IMR-90 (cell line): ENCODE measurements at regions not wholly inside any gene's neighbourhood (a gene's known extent, or its start where the extent isn't known, plus 50 kb on each side); places are given as distances from the start of the nearest gene placed in this dataset.

ENCODE experiments used
- ATAC-seq: fragments of 200-7000 bp; cut with Tn5 transposase; 2 replicates; pipeline ENCODE4 v1.9.1; 2020; ENCODE audit warnings: low read depth, mild to moderate bottlenecking, moderate library complexity
- BruUV-seq: library from RNA; stranded (reverse); fragments of 400-500 nt; replicated peaks from 2 replicates; lab custom pipeline; 2021; lab: Mats Ljungman, UMichigan
- CTCF ChIA-PET: fragments of 300-600 bp; formaldehyde crosslinking; extraction: SDS; loops from one replicate; lab custom pipeline; 2021; ENCODE audit warnings: antibody characterized with exemption; lab: Yijun Ruan, JAX
- POLR2A ChIA-PET: fragments of 300-600 bp; sonication (Branson Sonifier 250); formaldehyde crosslinking; loops from one replicate; lab custom pipeline; 2022; ENCODE audit warnings: antibody characterized with exemption; ENCODE audit not compliant: unreplicated experiment; lab: Charles Lee
- DNase-seq: peaks from one replicate; pipeline ENCODE4 v3.0.0; 2013
- H2AFZ ChIP-seq: replicated peaks from 2 replicates; pipeline ENCODE3; 2013; ENCODE audit warnings: low read length, mild to moderate bottlenecking; ENCODE audit not compliant: poor library complexity
- H2AK5ac ChIP-seq: 2 replicates; pipeline ENCODE4 v1.6.1; 2013; ENCODE audit warnings: low read depth, low read length, inconsistent platforms
- H2AK9ac ChIP-seq: replicated peaks from 2 replicates; pipeline ENCODE3; 2013; ENCODE audit warnings: mild to moderate bottlenecking, low read depth, low read length, moderate library complexity; ENCODE audit not compliant: poor library complexity
- H2BK120ac ChIP-seq: 2 replicates; pipeline ENCODE4 v1.6.1; 2013; ENCODE audit warnings: low read depth, low read length, inconsistent platforms
- H2BK15ac ChIP-seq: 3 replicates; pipeline ENCODE4 v1.6.1; 2013; ENCODE audit warnings: low read depth, low read length, inconsistent platforms
- H2BK20ac ChIP-seq: 2 replicates; pipeline ENCODE4 v1.6.1; 2013; ENCODE audit warnings: low read depth, mild to moderate bottlenecking, inconsistent platforms, low read length, moderate library complexity
- H2BK5ac ChIP-seq: 2 replicates; pipeline ENCODE4 v1.6.1; 2013; ENCODE audit warnings: mild to moderate bottlenecking, low read depth, low read length, inconsistent platforms; ENCODE audit not compliant: poor library complexity, severe bottlenecking
- H3K14ac ChIP-seq: replicated peaks from 2 replicates; pipeline ENCODE4 v1.6.1; 2013; ENCODE audit warnings: low read depth, low read length, inconsistent platforms
- H3K18ac ChIP-seq: 2 replicates; pipeline ENCODE4 v1.6.1; 2013; ENCODE audit warnings: low read depth, low read length, control low read depth
- H3K23ac ChIP-seq: 2 replicates; pipeline ENCODE4 v1.6.1; 2013; ENCODE audit warnings: low read depth, low read length, inconsistent platforms
- H3K27ac ChIP-seq: 2 replicates; pipeline ENCODE4 v1.5.1; 2013; ENCODE audit warnings: mild to moderate bottlenecking, control low read depth, low read length; ENCODE audit not compliant: insufficient read depth
- H3K27me3 ChIP-seq: 2 replicates; pipeline ENCODE4 v1.6.1; 2013; ENCODE audit warnings: low read length; ENCODE audit not compliant: control insufficient read depth, insufficient read depth
- H3K36me3 ChIP-seq: 2 replicates; pipeline ENCODE4 v1.6.1; 2013; ENCODE audit warnings: low read length, mixed read lengths; ENCODE audit not compliant: control insufficient read depth, insufficient read depth
- H3K4ac ChIP-seq: 2 replicates; pipeline ENCODE4 v1.6.1; 2013; ENCODE audit warnings: low read depth, low read length, inconsistent platforms
- H3K4me1 ChIP-seq: 2 replicates; pipeline ENCODE4 v1.6.1; 2013; ENCODE audit warnings: low read length, mixed read lengths; ENCODE audit not compliant: control insufficient read depth, insufficient read depth
- H3K4me2 ChIP-seq: 2 replicates; pipeline ENCODE4 v1.6.1; 2013; ENCODE audit warnings: low read depth, mild to moderate bottlenecking, control low read depth, low read length, moderate library complexity
- H3K4me3 ChIP-seq: 2 replicates; pipeline ENCODE4 v1.5.1; 2013; ENCODE audit warnings: low read depth, mild to moderate bottlenecking, control low read depth, low read length, moderate library complexity; ENCODE audit not compliant: insufficient read depth
- H3K56ac ChIP-seq: 2 replicates; pipeline ENCODE4 v1.6.1; 2013; ENCODE audit warnings: low read length, inconsistent platforms; ENCODE audit not compliant: insufficient read depth; ENCODE audit errors: extremely low read depth
- H3K79me1 ChIP-seq, 2 experiments: 2 replicates each; pipeline ENCODE4 v1.6.1; 2013; ENCODE audit warnings: low read length in 2 of 2, inconsistent platforms in 1 of 2, low read depth in 1 of 2
- H3K9ac ChIP-seq: 2 replicates; pipeline ENCODE4 v1.6.1; 2013; ENCODE audit warnings: low read depth, low read length, control low read depth
- H3K9me1 ChIP-seq: 2 replicates; pipeline ENCODE4 v1.6.1; 2013; ENCODE audit warnings: low read length, inconsistent platforms; ENCODE audit not compliant: insufficient read depth
- H3K9me3 ChIP-seq: 2 replicates; pipeline ENCODE4 v1.6.1; 2013; ENCODE audit warnings: low read length; ENCODE audit not compliant: control insufficient read depth, insufficient read depth
- H4K20me1 ChIP-seq: 2 replicates; pipeline ENCODE4 v1.6.1; 2013; ENCODE audit warnings: low read length, inconsistent platforms; ENCODE audit not compliant: insufficient read depth
- H4K5ac ChIP-seq: 2 replicates; pipeline ENCODE4 v1.6.1; 2013; ENCODE audit warnings: mild to moderate bottlenecking, low read depth, low read length, control low read depth
- H4K8ac ChIP-seq, 2 experiments: 2 replicates each; pipeline ENCODE4 v1.6.1; 2013; ENCODE audit warnings: low read depth in 2 of 2, low read length in 2 of 2, control low read depth in 1 of 2, inconsistent platforms in 1 of 2
- H4K91ac ChIP-seq: 2 replicates; pipeline ENCODE4 v1.6.1; 2013; ENCODE audit warnings: low read depth, low read length, inconsistent platforms; ENCODE audit not compliant: insufficient read depth
- CHD1 ChIP-seq: IDR thresholded peaks from 2 replicates; pipeline ENCODE4 v1.6.1; 2012; ENCODE audit warnings: low read depth, low read length, improper control_type of control experiment
- CTCF ChIP-seq: conservative IDR thresholded peaks from 2 replicates; pipeline ENCODE4 v1.5.1; 2012; ENCODE audit warnings: mild to moderate bottlenecking, low read depth, low read length, improper control_type of control experiment
- FOS ChIP-seq: fragments of 150-350 bp; IDR thresholded peaks from 2 replicates; pipeline ENCODE4 v1.6.1; 2016; ENCODE audit warnings: low read depth, low read length
- MXI1 ChIP-seq: IDR thresholded peaks from 2 replicates; pipeline ENCODE4 v1.6.1; 2012; ENCODE audit warnings: low read depth, mild to moderate bottlenecking, low read length, moderate library complexity, borderline replicate concordance
- POLR2A ChIP-seq: IDR thresholded peaks from 2 replicates; pipeline ENCODE4 v1.6.1; 2012; ENCODE audit warnings: mild to moderate bottlenecking, low read depth, low read length
- RFX5 ChIP-seq: IDR thresholded peaks from 2 replicates; pipeline ENCODE4 v1.8.0; 2012; ENCODE audit warnings: low read depth, mild to moderate bottlenecking, low read length, moderate library complexity
- SMC3 ChIP-seq: fragments of 150-350 bp; IDR thresholded peaks from 2 replicates; pipeline ENCODE4 v1.6.1; 2016; ENCODE audit warnings: low read depth, mild to moderate bottlenecking, antibody characterized with exemption, low read length, moderate library complexity
- WGBS, 2 experiments: methylation state at CpG; one replicate each; pipeline versions ENCODE4 v1.1.5 to v1.1.7; 2013; ENCODE audit warnings: missing lambda C conversion rate in 2 of 2; ENCODE audit not compliant: insufficient read length in 1 of 2; ENCODE audit errors: extremely low coverage in 2 of 2; 5-methylcytosine and 5-hydroxymethylcytosine counted together
- dilution Hi-C: fragments of 300-500 bp; cut with HindIII; formaldehyde crosslinking; loops from one replicate; pipeline ENCODE4 v1.14.3; 2018; ENCODE audit warnings: low sequenced_read_pairs; ENCODE audit not compliant: unreplicated experiment
- in situ Hi-C: fragments of 300-500 bp; cut with MboI; formaldehyde crosslinking; loops from 3 replicates; pipeline ENCODE4 v1.14.3; 2019; ENCODE audit warnings: low sequenced_read_pairs, inconsistent platforms, mixed read lengths
- intact Hi-C: fragments of 100-400 bp; cut with micrococcal nuclease; formaldehyde crosslinking; loops from 2 replicates; pipeline ENCODE4 v1.10.0; 2022
- TF ChIP-seq, protein P1 (sequence below): fragments of 150-350 bp; IDR thresholded peaks from 2 replicates; pipeline ENCODE4 v1.6.1; 2017; ENCODE audit warnings: mild to moderate bottlenecking, antibody characterized with exemption, low read length, low read depth

DNA sequence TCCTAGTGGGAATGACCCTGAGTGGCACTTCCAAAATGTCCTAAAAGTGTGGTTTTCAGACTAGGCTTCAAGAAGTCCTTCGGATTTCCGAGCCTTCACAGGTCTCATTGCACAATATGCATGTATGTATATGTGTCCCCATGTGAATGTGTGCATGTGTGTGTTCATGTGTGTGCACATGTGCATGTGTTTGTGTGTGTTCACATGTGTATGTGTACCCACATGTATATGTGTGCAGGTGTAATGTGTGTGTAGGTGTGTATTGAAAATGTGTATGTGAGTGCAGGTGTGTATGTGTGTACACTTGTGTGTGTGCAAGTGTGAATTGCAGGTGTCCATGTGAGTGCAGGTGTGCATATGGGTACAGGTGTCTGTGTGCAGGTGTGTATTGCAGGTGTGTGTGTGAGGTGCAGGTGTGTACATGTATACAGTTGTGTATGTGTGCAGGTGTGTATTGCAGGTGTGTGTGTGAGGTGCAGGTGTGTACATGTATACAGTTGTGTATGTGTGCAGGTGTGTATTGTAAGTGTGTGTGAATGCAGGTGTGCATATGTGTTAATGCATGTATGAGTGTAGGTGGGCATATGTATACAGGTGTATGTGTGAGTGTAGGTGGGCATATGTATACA lies 124.4 kb upstream of the EPB41L3 start:
- Histone ChIP-seq H3K9me3 (no peaks in the 10 kb centered on the region), H4K8ac (no peak overlapping the region), H3K4me1 (no peaks in the 10 kb centered on the region), H4K91ac (no peak overlapping the region), H2BK5ac (no peak overlapping the region), H3K27ac (no peak overlapping the region), H3K56ac (no peak overlapping the region), H3K18ac (no peak overlapping the region), H2BK15ac (no peak overlapping the region), H3K9ac (no peak overlapping the region), H2AFZ (no peak overlapping the region), H3K4me3 (no peak overlapping the region), H3K4me2 (no peak overlapping the region), H3K14ac (no peak overlapping the region), H3K79me1 (no peaks in the 10 kb centered on the region), H2BK120ac (no peak overlapping the region), H3K9me1 (no peaks in the 10 kb centered on the region), H2AK5ac (no peak overlapping the region), H4K20me1 (no peaks in the 10 kb centered on the region), H3K23ac (no peak overlapping the region), H2BK20ac (no peak overlapping the region), H3K27me3 (no peaks in the 10 kb centered on the region), H2AK9ac (no peak overlapping the region), H3K36me3 (no peaks in the 10 kb centered on the region), H4K5ac (no peak overlapping the region), H3K4ac (no peak overlapping the region)
- intact Hi-C loops (no loop called here), in situ Hi-C loops (no loop called here), dilution Hi-C loops (no loop called here)
- POLR2A ChIA-PET: no interaction called here
- DNase-seq: no peak
- no CpG with 5 or more reads among the region's 2 CpGs for WGBS, 2 experiments
- CTCF ChIA-PET: no interaction called here
- ATAC-seq: no peak
- TF ChIP-seq FOS: no peak
- TF ChIP-seq RFX5: no peak
- TF ChIP-seq SMC3: no peak
- TF ChIP-seq, protein P1, sequence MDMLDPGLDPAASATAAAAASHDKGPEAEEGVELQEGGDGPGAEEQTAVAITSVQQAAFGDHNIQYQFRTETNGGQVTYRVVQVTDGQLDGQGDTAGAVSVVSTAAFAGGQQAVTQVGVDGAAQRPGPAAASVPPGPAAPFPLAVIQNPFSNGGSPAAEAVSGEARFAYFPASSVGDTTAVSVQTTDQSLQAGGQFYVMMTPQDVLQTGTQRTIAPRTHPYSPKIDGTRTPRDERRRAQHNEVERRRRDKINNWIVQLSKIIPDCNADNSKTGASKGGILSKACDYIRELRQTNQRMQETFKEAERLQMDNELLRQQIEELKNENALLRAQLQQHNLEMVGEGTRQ: no peak
- no peak for TF ChIP-seq CTCF
- no peak for TF ChIP-seq POLR2A
- no peak for TF ChIP-seq MXI1
- no peak for TF ChIP-seq CHD1
- no TSS peak for BruUV-seq
